ENCODE measurements at regions not wholly inside any gene's neighbourhood (a gene's known extent, or its start where the extent isn't known, plus 50 kb on each side); places are given as distances from the start of the nearest gene placed in this dataset.

GRCh38 chr2:19554520-19554919 is 196.1 kb upstream of the OSR1 start:
- TF ChIP-seq CTCF (conservative IDR thresholded peaks at IDR 0.05): no peak
- H3K27ac ChIP-seq: no peak overlapping the region

DNA sequence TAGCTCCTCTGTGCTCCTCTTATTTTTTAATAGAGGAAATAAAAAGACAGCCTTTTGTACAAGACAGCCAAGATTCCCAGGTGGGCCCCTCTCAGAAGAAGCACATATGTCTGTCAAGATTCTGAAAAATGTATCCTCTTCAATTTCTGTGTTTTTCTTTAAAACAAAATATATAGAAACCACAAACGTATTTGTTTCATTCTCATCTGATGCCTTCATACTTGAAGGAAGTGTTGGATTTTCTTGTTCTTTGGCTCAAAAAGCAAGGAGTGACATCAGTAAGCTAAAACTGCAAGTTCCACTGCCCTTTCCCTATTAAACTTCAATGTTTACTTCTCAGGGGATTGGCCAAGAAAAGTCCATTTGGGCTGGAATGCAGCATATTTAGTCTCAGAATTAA is 193.8 kb upstream of the OSR1 start:
- TF ChIP-seq CTCF (conservative IDR thresholded peaks at IDR 0.05): no peak
- no peak overlapping the region for H3K27ac ChIP-seq

- H3K27ac ChIP-seq: no peak overlapping the region
- TF ChIP-seq CTCF (conservative IDR thresholded peaks at IDR 0.05): no peak
Observed at GRCh38 chr2:19550750-19551149, 192.3 kb upstream of the OSR1 start.

DNA sequence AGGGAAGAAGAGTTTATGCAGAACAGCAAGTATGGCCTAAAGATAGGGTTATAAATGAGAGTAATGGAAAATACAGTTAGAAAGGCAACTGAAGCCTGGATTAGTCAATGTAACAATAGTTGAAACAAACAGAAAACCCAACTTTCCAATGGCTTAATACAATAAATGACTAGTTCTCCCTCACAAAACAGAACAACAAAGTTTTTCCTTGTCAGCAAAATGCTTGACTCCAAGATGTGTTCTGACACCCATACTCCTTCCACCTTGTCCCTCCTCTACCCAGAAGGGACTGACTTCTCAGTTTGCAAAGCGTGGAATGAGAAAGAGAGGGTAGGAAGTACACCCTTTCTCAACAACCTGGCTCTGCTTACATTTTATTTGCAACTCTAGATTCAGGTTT is 191.4 kb upstream of the OSR1 start:
- TF ChIP-seq CTCF (conservative IDR thresholded peaks at IDR 0.05): no peak
- no peak overlapping the region for H3K27ac ChIP-seq

DNA sequence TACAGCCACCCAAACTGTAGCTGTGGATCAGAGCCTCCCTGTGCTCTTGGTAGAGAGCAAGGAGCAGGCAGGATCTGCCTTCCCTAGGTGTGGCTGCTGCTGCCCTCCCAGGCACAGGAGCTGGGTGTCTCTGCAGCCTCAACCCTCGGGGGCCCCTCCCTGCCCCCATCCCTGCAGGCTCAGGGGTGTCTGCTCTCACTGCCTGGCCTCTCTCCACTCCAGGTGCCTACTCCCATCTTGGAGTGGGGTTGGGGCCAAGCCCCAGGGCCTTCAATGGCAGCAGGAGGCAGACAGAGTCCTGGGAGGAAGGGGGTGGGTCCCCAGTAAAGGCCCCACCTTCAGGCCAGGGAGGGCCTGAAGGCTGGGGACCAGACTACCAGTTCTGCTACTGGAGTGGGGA is 189.7 kb upstream of the OSR1 start:
- no peak for TF ChIP-seq CTCF (conservative IDR thresholded peaks at IDR 0.05)
- no peak overlapping the region for H3K27ac ChIP-seq

- no peak overlapping the region for H3K27ac ChIP-seq
- no peak for TF ChIP-seq CTCF (conservative IDR thresholded peaks at IDR 0.05)
Observed at GRCh38 chr2:19547321-19547720, 188.9 kb upstream of the OSR1 start.

GRCh38 chr2:19545507-19545906 is 187.1 kb upstream of the OSR1 start:
- no peak for TF ChIP-seq CTCF (conservative IDR thresholded peaks at IDR 0.05)
- no peak overlapping the region for H3K27ac ChIP-seq
